Vagina (tissue), 2 donors: ENCODE measurements at regions not wholly inside any gene's neighbourhood (a gene's known extent, or its start where the extent isn't known, plus 50 kb on each side); places are given as distances from the start of the nearest gene placed in this dataset.

Source experiments
- DNase-seq, 2 donors: peaks; one replicate each; pipeline ENCODE4 v3.0.0-alpha.2; 2017; ENCODE audit errors: extremely low spot score in 2 of 2
- H3K27ac ChIP-seq: fragments of 200-600 bp; sonication (generic); one replicate; pipeline ENCODE4 v1.5.1; 2019
- H3K27me3 ChIP-seq: fragments of 200-600 bp; sonication (generic); one replicate; pipeline ENCODE4 v1.5.1; 2019
- H3K36me3 ChIP-seq, 2 donors: fragments of 200-600 bp; sonication (generic); one replicate each; pipeline ENCODE4 v1.5.1; 2017 to 2019
- H3K4me1 ChIP-seq: fragments of 200-600 bp; sonication (generic); one replicate; pipeline ENCODE4 v1.5.1; 2019
- H3K4me3 ChIP-seq, 2 donors: fragments of 200-600 bp; sonication (generic); 1 replicate in 1 of 2; 2 replicates in 1 of 2; pipeline ENCODE4 v1.5.1; 2016 to 2019
- H3K9me3 ChIP-seq: fragments of 200-600 bp; sonication (generic); one replicate; pipeline ENCODE4 v1.5.1; 2019
- POLR2A ChIP-seq, 2 donors: fragments of 450-650 bp; IDR thresholded peaks; one replicate each; pipeline ENCODE4 v1.6.1; 2017; ENCODE audit warnings: antibody characterized with exemption in 2 of 2, mild to moderate bottlenecking in 2 of 2, moderate library complexity in 2 of 2
- POLR2AphosphoS5 ChIP-seq, 2 donors: sonication (generic); formaldehyde crosslinking; IDR thresholded peaks; one replicate each; pipeline ENCODE4 v1.9.0; 2017; ENCODE audit warnings: antibody characterized with exemption in 2 of 2, mild to moderate bottlenecking in 2 of 2, low read depth in 1 of 2; ENCODE audit not compliant: insufficient read depth in 1 of 2
- intact Hi-C: fragments of 100-400 bp; cut with DNase I; formaldehyde crosslinking; loops from one replicate; pipeline ENCODE4 v1.15.1; 2023
- TF ChIP-seq, protein P1 (sequence below), 3 experiments: fragments of 450-650 bp in 2 of 3; fragments of 200-600 bp in 1 of 3; sonication (generic) in 1 of 3; IDR thresholded peaks; one replicate each; pipeline ENCODE4 v1.5.1; 2017 to 2019; ENCODE audit warnings: antibody characterized with exemption in 3 of 3, mild to moderate bottlenecking in 2 of 3, moderate library complexity in 2 of 3

- DNase-seq: no peak
- no peaks in the 10 kb centered on the region for H3K9me3 ChIP-seq
- H3K36me3 ChIP-seq: no peaks in the 10 kb centered on the region
- intact Hi-C loops: no loop called here
- no peak overlapping the region for H3K27ac ChIP-seq
- H3K27me3 ChIP-seq: no peaks in the 10 kb centered on the region
- H3K4me3 ChIP-seq: no peak overlapping the region
- H3K4me1 ChIP-seq: no peaks in the 10 kb centered on the region
- no peak for TF ChIP-seq POLR2AphosphoS5 (IDR thresholded peaks at IDR 0.05; ENCODE audit: insufficient read depth in 1 of 2, low read depth in 1 of 2)
- TF ChIP-seq, protein P1, sequence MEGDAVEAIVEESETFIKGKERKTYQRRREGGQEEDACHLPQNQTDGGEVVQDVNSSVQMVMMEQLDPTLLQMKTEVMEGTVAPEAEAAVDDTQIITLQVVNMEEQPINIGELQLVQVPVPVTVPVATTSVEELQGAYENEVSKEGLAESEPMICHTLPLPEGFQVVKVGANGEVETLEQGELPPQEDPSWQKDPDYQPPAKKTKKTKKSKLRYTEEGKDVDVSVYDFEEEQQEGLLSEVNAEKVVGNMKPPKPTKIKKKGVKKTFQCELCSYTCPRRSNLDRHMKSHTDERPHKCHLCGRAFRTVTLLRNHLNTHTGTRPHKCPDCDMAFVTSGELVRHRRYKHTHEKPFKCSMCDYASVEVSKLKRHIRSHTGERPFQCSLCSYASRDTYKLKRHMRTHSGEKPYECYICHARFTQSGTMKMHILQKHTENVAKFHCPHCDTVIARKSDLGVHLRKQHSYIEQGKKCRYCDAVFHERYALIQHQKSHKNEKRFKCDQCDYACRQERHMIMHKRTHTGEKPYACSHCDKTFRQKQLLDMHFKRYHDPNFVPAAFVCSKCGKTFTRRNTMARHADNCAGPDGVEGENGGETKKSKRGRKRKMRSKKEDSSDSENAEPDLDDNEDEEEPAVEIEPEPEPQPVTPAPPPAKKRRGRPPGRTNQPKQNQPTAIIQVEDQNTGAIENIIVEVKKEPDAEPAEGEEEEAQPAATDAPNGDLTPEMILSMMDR (IDR thresholded peaks at IDR 0.05): no peak
- TF ChIP-seq POLR2A (IDR thresholded peaks at IDR 0.05): no peak
Observed at GRCh38 chr4:17385403-17385802, 126.5 kb downstream of the QDPR start.

DNA sequence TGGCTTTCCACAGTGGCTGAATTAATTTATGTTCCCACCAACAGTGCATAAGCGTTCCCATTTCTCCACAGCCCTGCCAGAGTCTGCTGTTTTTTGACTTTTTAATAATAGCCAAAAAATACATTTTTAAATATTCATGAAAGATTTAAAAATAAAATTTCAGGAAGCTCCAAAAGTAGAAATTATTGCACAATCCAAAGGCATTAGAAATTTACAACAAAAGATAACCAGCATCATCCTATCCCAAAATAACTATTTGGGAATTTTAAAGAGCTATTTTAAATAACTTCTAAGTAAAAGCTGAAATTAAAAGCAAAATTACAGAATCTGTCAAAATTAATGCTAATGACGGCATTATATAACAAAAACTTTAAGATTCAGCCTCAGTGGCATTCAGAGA lies 131.5 kb downstream of the QDPR start:
- Histone ChIP-seq H3K27me3 (no peaks in the 10 kb centered on the region), H3K4me1 (peaks cover 17% of the 10 kb centered on the region), H3K9me3 (no peaks in the 10 kb centered on the region), H3K27ac (no peak overlapping the region), H3K36me3 (no peaks in the 10 kb centered on the region), H3K4me3 (no peak overlapping the region)
- no peak for DNase-seq
- TF ChIP-seq POLR2A (IDR thresholded peaks at IDR 0.05) (no peak), POLR2AphosphoS5 (IDR thresholded peaks at IDR 0.05; ENCODE audit: insufficient read depth in 1 of 2, low read depth in 1 of 2) (no peak)
- TF ChIP-seq, protein P1 (IDR thresholded peaks at IDR 0.05): no peak
- intact Hi-C loops: no loop called here

DNA sequence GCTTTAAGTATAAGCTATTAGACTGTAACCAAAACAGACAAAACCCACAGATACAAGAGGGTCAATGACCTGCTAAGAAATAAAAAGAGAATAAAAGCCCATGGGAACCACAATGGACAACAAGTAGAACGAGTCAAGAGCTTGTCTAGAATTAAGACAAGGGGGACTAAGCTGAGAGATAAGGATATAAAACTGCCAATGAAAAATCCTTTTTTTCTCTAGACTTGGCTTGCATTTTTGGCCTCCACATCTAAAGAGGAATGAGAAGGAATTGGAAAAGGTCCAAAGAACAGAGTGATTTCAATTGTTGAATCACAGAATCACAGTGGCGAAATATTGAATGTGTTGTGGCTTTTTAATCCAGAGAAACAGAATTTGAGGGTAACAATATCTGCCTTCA lies 135.7 kb downstream of the QDPR start:
- H3K27ac ChIP-seq: no peak overlapping the region
- DNase-seq: no peak
- intact Hi-C loops: no loop called here

DNA sequence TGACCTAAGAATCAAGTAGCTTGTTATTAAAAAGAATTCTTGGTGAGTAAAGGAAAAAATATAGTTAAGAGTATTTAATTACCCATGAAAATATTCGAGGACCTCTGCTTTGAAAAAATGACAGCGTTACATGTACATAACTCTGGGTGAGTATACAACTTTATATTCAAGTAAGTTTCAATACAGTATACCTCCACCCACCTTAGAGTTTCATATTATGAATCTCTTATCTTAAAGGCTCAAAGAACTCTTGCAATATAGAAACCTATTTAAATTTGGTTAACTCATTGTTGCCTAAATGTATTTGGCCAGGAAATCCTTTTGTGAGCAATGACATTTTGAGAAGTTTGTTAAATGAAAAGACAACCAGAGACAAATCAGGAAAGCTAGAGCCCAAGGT lies 138.2 kb downstream of the QDPR start:
- intact Hi-C loops: no loop called here
- no peak overlapping the region for H3K27ac ChIP-seq
- TF ChIP-seq POLR2AphosphoS5 (IDR thresholded peaks at IDR 0.05; ENCODE audit: insufficient read depth in 1 of 2, low read depth in 1 of 2) (no peak), POLR2A (IDR thresholded peaks at IDR 0.05) (no peak)
- TF ChIP-seq, protein P1 (IDR thresholded peaks at IDR 0.05): no peak
- H3K27me3 ChIP-seq: no peaks in the 10 kb centered on the region
- H3K36me3 ChIP-seq: no peaks in the 10 kb centered on the region
- DNase-seq: no peak
- no peaks in the 10 kb centered on the region for H3K9me3 ChIP-seq
- peaks cover 17% of the 10 kb centered on the region for H3K4me1 ChIP-seq
- no peak overlapping the region for H3K4me3 ChIP-seq

More for the DNA sequence above, 135.7 kb downstream of the QDPR start:
- Histone ChIP-seq H3K4me1 (peaks cover 17% of the 10 kb centered on the region), H3K27me3 (no peaks in the 10 kb centered on the region), H3K9me3 (no peaks in the 10 kb centered on the region), H3K4me3 (no peak overlapping the region), H3K36me3 (no peaks in the 10 kb centered on the region)
- TF ChIP-seq, protein P1 (IDR thresholded peaks at IDR 0.05): no peak
- TF ChIP-seq POLR2AphosphoS5 (IDR thresholded peaks at IDR 0.05; ENCODE audit: insufficient read depth in 1 of 2, low read depth in 1 of 2) (no peak), POLR2A (IDR thresholded peaks at IDR 0.05) (no peak)

DNA sequence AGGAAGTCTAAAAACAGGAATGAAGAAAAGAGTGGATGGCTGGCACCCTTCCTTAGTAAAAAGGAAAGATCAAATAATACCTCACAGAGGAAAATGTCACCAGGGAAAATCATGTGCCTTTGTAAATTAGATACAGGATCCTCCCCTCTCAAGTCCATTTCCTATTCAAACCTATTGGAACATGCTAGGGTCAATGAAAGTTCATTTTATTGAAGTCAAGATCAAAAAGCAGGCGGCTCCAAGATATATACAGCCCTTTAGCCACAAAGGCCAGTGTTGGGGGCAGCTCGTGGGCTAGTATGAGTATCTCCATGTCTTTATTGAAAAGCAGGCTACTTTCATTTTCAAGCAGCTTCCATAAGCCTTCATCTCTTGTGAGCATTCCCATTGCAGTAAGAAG lies 141.1 kb downstream of the QDPR start:
- Histone ChIP-seq H3K4me3 (no peak overlapping the region), H3K27ac (no peak overlapping the region), H3K9me3 (no peaks in the 10 kb centered on the region), H3K27me3 (no peaks in the 10 kb centered on the region), H3K4me1 (peaks cover 3% of the 10 kb centered on the region), H3K36me3 (no peaks in the 10 kb centered on the region)
- DNase-seq: no peak
- TF ChIP-seq POLR2A (IDR thresholded peaks at IDR 0.05) (no peak), POLR2AphosphoS5 (IDR thresholded peaks at IDR 0.05; ENCODE audit: insufficient read depth in 1 of 2, low read depth in 1 of 2) (no peak)
- TF ChIP-seq, protein P1 (IDR thresholded peaks at IDR 0.05): no peak
- intact Hi-C loops: no loop called here
